Endodermal cell (in vitro differentiated cells): ENCODE measurements at regions not wholly inside any gene's neighbourhood (a gene's known extent, or its start where the extent isn't known, plus 50 kb on each side); places are given as distances from the start of the nearest gene placed in this dataset.
"Not testable (repeated sequence)": the region's sequence is repeated elsewhere in the genome, so short reads cannot be mapped to it uniquely, and the experiment has no call there.

Experiments used
- DNase-seq: peaks from one replicate; pipeline ENCODE4 v3.0.0-alpha.2; 2017
- H3K27ac ChIP-seq: 2 replicates; pipeline ENCODE4 v1.5.1; 2013; ENCODE audit warnings: mild to moderate bottlenecking, low read depth, low read length, moderate library complexity
- H3K27me3 ChIP-seq: 2 replicates; pipeline ENCODE4 v1.6.1; 2013; ENCODE audit warnings: mild to moderate bottlenecking, low read length, moderate library complexity; ENCODE audit not compliant: insufficient read depth, control insufficient read depth, poor library complexity, severe bottlenecking
- H3K36me3 ChIP-seq: 2 replicates; pipeline ENCODE4 v1.7.0; 2013; ENCODE audit warnings: mild to moderate bottlenecking, low read length, moderate library complexity; ENCODE audit not compliant: control insufficient read depth, insufficient read depth
- H3K4me1 ChIP-seq: one replicate; pipeline ENCODE4 v1.7.0; 2013; ENCODE audit warnings: low read length; ENCODE audit not compliant: control insufficient read depth, insufficient read depth
- H3K4me3 ChIP-seq: 2 replicates; pipeline ENCODE4 v1.5.1; 2013; ENCODE audit warnings: mild to moderate bottlenecking, low read length, moderate library complexity
- H3K9ac ChIP-seq: 2 replicates; pipeline ENCODE4 v1.6.1; 2013; ENCODE audit warnings: mild to moderate bottlenecking, low read length, moderate library complexity; ENCODE audit not compliant: poor library complexity, severe bottlenecking; ENCODE audit errors: extremely low read depth
- H3K9me3 ChIP-seq: 2 replicates; pipeline ENCODE4 v1.6.1; 2013; ENCODE audit warnings: mild to moderate bottlenecking, low read length, moderate library complexity; ENCODE audit not compliant: control insufficient read depth
- H3K27ac Mint-ChIP-seq: 2 replicates; pipeline ENCODE4 v1.8.0; 2020; ENCODE audit warnings: mixed read lengths
- H3K27me3 Mint-ChIP-seq: 2 replicates; pipeline ENCODE4 v1.8.0; 2021; ENCODE audit warnings: mild to moderate bottlenecking, mixed read lengths; ENCODE audit not compliant: insufficient read depth
- H3K36me3 Mint-ChIP-seq: 2 replicates; pipeline ENCODE4 v1.8.0; 2020; ENCODE audit warnings: low read depth, mixed read lengths
- H3K4me1 Mint-ChIP-seq: 2 replicates; pipeline ENCODE4 v1.8.0; 2020; ENCODE audit warnings: mixed read lengths
- H3K4me3 Mint-ChIP-seq: 2 replicates; pipeline ENCODE4 v1.8.0; 2020; ENCODE audit warnings: mild to moderate bottlenecking, moderate library complexity, mixed read lengths
- H3K9me3 Mint-ChIP-seq: 2 replicates; pipeline ENCODE4 v1.8.0; 2020; ENCODE audit warnings: mild to moderate bottlenecking, mixed read lengths
- CTCF ChIP-seq: fragments of 200-600 bp; sonication (generic); conservative IDR thresholded peaks from 2 replicates; pipeline ENCODE4 v1.5.0; 2021; ENCODE audit warnings: antibody characterized with exemption, mild to moderate bottlenecking
- WGBS, 2 experiments: methylation state at CpG; one replicate each; pipeline versions ENCODE4 v1.1.5 to v1.1.7; 2013; ENCODE audit warnings: missing lambda C conversion rate in 2 of 2, mixed read lengths in 1 of 2; ENCODE audit not compliant: insufficient coverage in 1 of 2, insufficient read length in 1 of 2; 5-methylcytosine and 5-hydroxymethylcytosine counted together

GRCh38 chr18:66005831-66006588 lies 255.2 kb downstream of the CDH7 start:
- Mint-ChIP-seq H3K36me3 (no peaks in the 10 kb centered on the region), H3K4me3 (no peak overlapping the region), H3K4me1 (no peaks in the 10 kb centered on the region), H3K9me3 (peaks cover 18% of the 10 kb centered on the region), H3K27ac (no peak overlapping the region), H3K27me3 (no peaks in the 10 kb centered on the region)
- H3K27me3 ChIP-seq = no peaks in the 10 kb centered on the region
- H3K4me1 ChIP-seq = no peaks in the 10 kb centered on the region
- no peaks in the 10 kb centered on the region for H3K36me3 ChIP-seq
- TF ChIP-seq CTCF = no peak
- WGBS, 2 experiments = 94 to 96% methylated on average over 4 to 28 of the region's 28 CpGs
- H3K9ac ChIP-seq = no peak overlapping the region
- DNase-seq = no peak
- H3K27ac ChIP-seq = no peak overlapping the region
- no peaks in the 10 kb centered on the region for H3K9me3 ChIP-seq
- no peak overlapping the region for H3K4me3 ChIP-seq

- DNase-seq, H3K36me3 ChIP-seq, H3K4me3 Mint-ChIP-seq, H3K36me3 Mint-ChIP-seq, H3K4me1 ChIP-seq, H3K4me1 Mint-ChIP-seq, H3K27ac Mint-ChIP-seq, H3K27ac ChIP-seq, H3K4me3 ChIP-seq, H3K27me3 ChIP-seq, H3K9me3 Mint-ChIP-seq, H3K9ac ChIP-seq, H3K27me3 Mint-ChIP-seq, H3K9me3 ChIP-seq: not testable (repeated sequence)
- 90 to 98% methylated on average over 5 to 11 of the region's 11 CpGs for WGBS, 2 experiments
Observed at GRCh38 chr18:65998971-65999700, 248.3 kb downstream of the CDH7 start.

- H3K4me1 ChIP-seq = no peaks in the 10 kb centered on the region
- H3K27ac ChIP-seq = no peak overlapping the region
- 64% methylated on average over 3 of the region's 3 CpGs; no CpG with 5 or more reads in 1 of the 2 experiments for WGBS, 2 experiments
- Mint-ChIP-seq H3K4me3 (no peak overlapping the region), H3K27ac (no peak overlapping the region), H3K36me3 (no peaks in the 10 kb centered on the region), H3K27me3 (no peaks in the 10 kb centered on the region), H3K4me1 (peaks cover 5% of the 10 kb centered on the region), H3K9me3 (no peaks in the 10 kb centered on the region)
- H3K9me3 ChIP-seq = no peaks in the 10 kb centered on the region
- DNase-seq = no peak
- H3K36me3 ChIP-seq = no peaks in the 10 kb centered on the region
- TF ChIP-seq CTCF = no peak
- no peak overlapping the region for H3K9ac ChIP-seq
- H3K27me3 ChIP-seq = no peaks in the 10 kb centered on the region
- no peak overlapping the region for H3K4me3 ChIP-seq
Observed at GRCh38 chr18:65995206-65995605, 244.4 kb downstream of the CDH7 start.
